SK-N-SH (cell line): ENCODE measurements at regions not wholly inside any gene's neighbourhood (a gene's known extent, or its start where the extent isn't known, plus 50 kb on each side); places are given as distances from the start of the nearest gene placed in this dataset.

Experiments used
- CTCF ChIA-PET: fragments of 300-600, 350-600 bp; formaldehyde crosslinking; extraction: SDS; loops from one replicate; lab custom pipeline; 2021; lab: Yijun Ruan, JAX
- POLR2A ChIA-PET: fragments of 350-600 bp; sonication (Branson Sonifier 250); formaldehyde crosslinking; extraction: SDS; loops from one replicate; lab custom pipeline; 2020; ENCODE audit warnings: antibody characterized with exemption, inconsistent platforms; lab: Yijun Ruan, JAX
- DNase-seq: peaks from one replicate; pipeline ENCODE4 v3.0.0; 2012
- H2AFZ ChIP-seq: fragments of 200-600 bp; sonication (generic); 2 replicates; pipeline ENCODE4 v1.8.1; 2016; ENCODE audit warnings: antibody characterized with exemption, mild to moderate bottlenecking, low read depth
- H3F3A ChIP-seq: fragments of 200-600 bp; sonication (generic); replicated peaks from 2 replicates; pipeline ENCODE3; 2016; ENCODE audit warnings: antibody characterized with exemption, mild to moderate bottlenecking; ENCODE audit not compliant: insufficient read depth
- H3K27ac ChIP-seq, 2 experiments: fragments of 200-500 bp in 1 of 2; fragments of 200-600 bp in 1 of 2; sonication (Bioruptor generic) in 1 of 2; sonication (generic), shearing (Covaris generic) in 1 of 2; 2 replicates each; pipeline versions ENCODE4 v1.5.1 to v1.6.1; 2014 to 2016; ENCODE audit warnings: low read depth in 2 of 2, inconsistent platforms in 1 of 2, low read length in 1 of 2, mild to moderate bottlenecking in 1 of 2, mixed read lengths in 1 of 2
- H3K27me3 ChIP-seq: fragments of 200-600 bp; sonication (generic), shearing (Covaris generic); 2 replicates; pipeline ENCODE4 v1.6.1; 2016; ENCODE audit warnings: mixed run types; ENCODE audit not compliant: insufficient read depth
- H3K36me3 ChIP-seq, 2 experiments: fragments of 200-500 bp in 1 of 2; fragments of 200-600 bp in 1 of 2; sonication (Bioruptor generic) in 1 of 2; sonication (generic) in 1 of 2; replicated peaks in 1 of 2; 2 replicates each; pipeline versions ENCODE3 to v1.5.1; 2014 to 2016; ENCODE audit warnings: low read length in 1 of 2, mild to moderate bottlenecking in 1 of 2; ENCODE audit not compliant: insufficient read depth in 2 of 2, control insufficient read depth in 1 of 2
- H3K4me1 ChIP-seq, 2 experiments: fragments of 200-500 bp in 1 of 2; fragments of 200-600 bp in 1 of 2; sonication (Bioruptor generic) in 1 of 2; sonication (generic), shearing (Covaris generic) in 1 of 2; 2 replicates each; pipeline versions ENCODE4 v1.5.1 to v1.6.1; 2014 to 2016; ENCODE audit warnings: low read depth in 1 of 2, low read length in 1 of 2, mixed run types in 1 of 2; ENCODE audit not compliant: insufficient read depth in 2 of 2, control insufficient read depth in 1 of 2
- H3K4me2 ChIP-seq: fragments of 200-600 bp; sonication (generic), shearing (Covaris generic); 2 replicates; pipeline ENCODE4 v1.6.1; 2017; ENCODE audit warnings: mixed run types
- H3K4me3 ChIP-seq, 2 experiments: fragments of 200-500 bp in 1 of 2; fragments of 200-600 bp in 1 of 2; sonication (Bioruptor generic) in 1 of 2; sonication (generic), shearing (Covaris generic) in 1 of 2; 2 replicates each; pipeline versions ENCODE4 v1.5.1 to v1.8.1; 2014 to 2016; ENCODE audit warnings: low read depth in 2 of 2, inconsistent platforms in 1 of 2, low read length in 1 of 2, mild to moderate bottlenecking in 1 of 2, mixed read lengths in 1 of 2, moderate library complexity in 1 of 2
- H3K79me2 ChIP-seq: fragments of 200-600 bp; sonication (generic); 2 replicates; pipeline ENCODE4 v1.8.1; 2017; ENCODE audit warnings: mild to moderate bottlenecking; ENCODE audit not compliant: insufficient read depth
- H3K9ac ChIP-seq: fragments of 200-600 bp; sonication (generic); 2 replicates; pipeline ENCODE4 v1.6.1; 2017; ENCODE audit warnings: mixed run types
- H3K9me2 ChIP-seq: fragments of 200-600 bp; sonication (generic); 2 replicates; pipeline ENCODE4 v1.6.1; 2017; ENCODE audit warnings: mixed run types
- H3K9me3 ChIP-seq: fragments of 200-600 bp; sonication (generic); 2 replicates; pipeline ENCODE4 v1.6.1; 2017; ENCODE audit warnings: mixed run types, mild to moderate bottlenecking, moderate library complexity
- H4K20me1 ChIP-seq: fragments of 200-600 bp; sonication (generic); 2 replicates; pipeline ENCODE4 v1.6.1; 2017; ENCODE audit warnings: mild to moderate bottlenecking, mixed run types; ENCODE audit not compliant: insufficient read depth
- CHD2 ChIP-seq: fragments of 150-350 bp; IDR thresholded peaks from 2 replicates; pipeline ENCODE4 v1.6.1; 2018; ENCODE audit warnings: low read length; ENCODE audit not compliant: partially characterized antibody
- CTCF ChIP-seq: fragments of 200-600 bp; sonication (generic); IDR thresholded peaks from 2 replicates; pipeline ENCODE4 v1.6.1; 2017; ENCODE audit warnings: antibody characterized with exemption, mild to moderate bottlenecking, moderate library complexity
- EZH2phosphoT487 ChIP-seq: fragments of 200-600 bp; sonication (generic); IDR thresholded peaks from 2 replicates; pipeline ENCODE4 v1.6.1; 2017; ENCODE audit warnings: low read depth, mixed run types, mild to moderate bottlenecking, antibody characterized with exemption, moderate library complexity, borderline replicate concordance
- FOXM1 ChIP-seq: IDR thresholded peaks from 2 replicates; pipeline ENCODE4 v1.4.0; 2012; ENCODE audit warnings: low read depth, mild to moderate bottlenecking
- GATA2 ChIP-seq: sonication (generic); formaldehyde crosslinking; IDR thresholded peaks from 2 replicates; pipeline ENCODE4 v1.5.0; 2020; ENCODE audit warnings: mild to moderate bottlenecking, missing genetic modification reagents
- JUND ChIP-seq: IDR thresholded peaks from 2 replicates; pipeline ENCODE4 v1.4.0; 2012
- MXI1 ChIP-seq: IDR thresholded peaks from 2 replicates; pipeline ENCODE4 v1.6.1; 2012; ENCODE audit warnings: mild to moderate bottlenecking, low read depth, low read length, improper control_type of control experiment
- NFIC ChIP-seq: IDR thresholded peaks from 2 replicates; pipeline ENCODE4 v1.4.0; 2012; ENCODE audit warnings: borderline replicate concordance
- NRF1 ChIP-seq: IDR thresholded peaks from 2 replicates; pipeline ENCODE4 v1.6.1; 2012; ENCODE audit warnings: low read depth, mild to moderate bottlenecking, low read length
- POLR2AphosphoS5 ChIP-seq: IDR thresholded peaks from 2 replicates; pipeline ENCODE4 v1.6.1; 2012; ENCODE audit warnings: low read depth, low read length
- RAD21 ChIP-seq: IDR thresholded peaks from 2 replicates; pipeline ENCODE4 v1.6.1; 2012; ENCODE audit warnings: mild to moderate bottlenecking, low read length
- SMC3 ChIP-seq: IDR thresholded peaks from 2 replicates; pipeline ENCODE4 v1.6.1; 2012; ENCODE audit warnings: low read depth, low read length, improper control_type of control experiment
- TAF1 ChIP-seq: IDR thresholded peaks from 2 replicates; pipeline ENCODE4 v1.6.1; 2012; ENCODE audit warnings: low read depth, mild to moderate bottlenecking, low read length, moderate library complexity, borderline replicate concordance
- TEAD4 ChIP-seq: IDR thresholded peaks from 2 replicates; pipeline ENCODE4 v1.4.0; 2012; ENCODE audit warnings: mild to moderate bottlenecking, borderline replicate concordance; ENCODE audit not compliant: insufficient read depth
- WGBS: methylation state at CpG from one replicate; pipeline ENCODE4 v1.1.6; 2017; ENCODE audit warnings: low lambda C conversion rate; 5-methylcytosine and 5-hydroxymethylcytosine counted together
- TF ChIP-seq, protein P1 (sequence below): IDR thresholded peaks from 2 replicates; pipeline ENCODE4 v1.6.1; 2012; ENCODE audit warnings: mild to moderate bottlenecking, low read depth, low read length, moderate library complexity
- TF ChIP-seq, protein P2 (sequence below): fragments of 150-350 bp; IDR thresholded peaks from 2 replicates; pipeline ENCODE4 v1.6.1; 2017; ENCODE audit warnings: antibody characterized with exemption, low read length, low read depth, borderline replicate concordance
- TF ChIP-seq, protein P3 (sequence below): IDR thresholded peaks from 2 replicates; pipeline ENCODE4 v1.4.0; 2012; ENCODE audit warnings: low read depth, borderline replicate concordance
- TF ChIP-seq, protein P4 (sequence below): IDR thresholded peaks from 2 replicates; pipeline ENCODE4; 2012

DNA sequence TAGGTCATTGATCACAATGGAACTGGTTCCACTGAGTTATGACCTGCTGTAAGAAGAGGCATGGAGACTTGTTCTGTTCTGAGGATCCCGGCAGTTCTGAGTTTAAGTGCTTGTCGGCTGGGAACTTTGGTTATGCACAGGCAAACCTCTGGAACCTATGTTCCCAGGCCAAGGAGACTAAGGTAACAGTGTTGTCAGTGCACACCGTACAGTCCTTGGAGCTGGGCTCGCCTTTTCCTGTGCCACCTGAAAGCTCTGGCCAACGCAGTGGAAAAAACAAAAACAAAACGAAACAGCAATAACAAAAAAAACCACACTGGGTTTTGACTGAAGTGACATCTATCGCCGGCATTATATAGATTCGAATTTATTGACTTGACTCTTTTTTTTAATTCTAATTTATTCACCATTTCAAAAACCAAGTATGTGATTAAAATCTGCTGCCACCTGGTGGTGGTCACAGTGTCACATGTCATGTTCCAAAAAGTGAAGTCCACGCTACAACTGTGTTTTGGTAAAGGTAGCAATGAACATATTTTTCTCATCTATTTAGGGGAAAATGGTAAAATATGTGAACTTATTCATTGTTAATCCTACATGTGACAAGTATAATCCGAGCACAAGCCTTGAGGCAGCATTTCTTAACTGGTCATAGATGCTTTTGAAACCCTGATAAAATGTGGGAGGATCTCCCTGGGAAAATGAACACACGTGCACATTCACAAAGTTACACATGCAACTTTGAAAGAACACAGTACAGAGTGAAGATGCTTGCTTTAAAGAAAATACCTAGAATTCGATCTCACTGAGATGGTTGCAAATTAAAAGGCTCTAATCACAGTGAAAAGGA lies 113.8 kb upstream of the PPP2R2D start:
- CTCF ChIA-PET = interaction anchor here (0.6 to 4.9 kb wide), 27 partner anchors 10 to 1598 kb away, joined by 3 to 46 read pairs (median 4); no protein-coding TSS in a partner anchor
- no peaks in the 10 kb centered on the region for H3K36me3 ChIP-seq
- TF ChIP-seq NRF1 (no peak), RAD21 (peak; percentile 76), CTCF (peak; percentile 65), GATA2 (CRISPR knock-in tag) (no peak), TAF1 (no peak), TEAD4 (no peak), EZH2phosphoT487 (no peak), POLR2AphosphoS5 (no peak), SMC3 (peak; percentile 68), NFIC (no peak), JUND (no peak), CHD2 (no peak), FOXM1 (no peak), MXI1 (no peak)
- TF ChIP-seq, protein P1, sequence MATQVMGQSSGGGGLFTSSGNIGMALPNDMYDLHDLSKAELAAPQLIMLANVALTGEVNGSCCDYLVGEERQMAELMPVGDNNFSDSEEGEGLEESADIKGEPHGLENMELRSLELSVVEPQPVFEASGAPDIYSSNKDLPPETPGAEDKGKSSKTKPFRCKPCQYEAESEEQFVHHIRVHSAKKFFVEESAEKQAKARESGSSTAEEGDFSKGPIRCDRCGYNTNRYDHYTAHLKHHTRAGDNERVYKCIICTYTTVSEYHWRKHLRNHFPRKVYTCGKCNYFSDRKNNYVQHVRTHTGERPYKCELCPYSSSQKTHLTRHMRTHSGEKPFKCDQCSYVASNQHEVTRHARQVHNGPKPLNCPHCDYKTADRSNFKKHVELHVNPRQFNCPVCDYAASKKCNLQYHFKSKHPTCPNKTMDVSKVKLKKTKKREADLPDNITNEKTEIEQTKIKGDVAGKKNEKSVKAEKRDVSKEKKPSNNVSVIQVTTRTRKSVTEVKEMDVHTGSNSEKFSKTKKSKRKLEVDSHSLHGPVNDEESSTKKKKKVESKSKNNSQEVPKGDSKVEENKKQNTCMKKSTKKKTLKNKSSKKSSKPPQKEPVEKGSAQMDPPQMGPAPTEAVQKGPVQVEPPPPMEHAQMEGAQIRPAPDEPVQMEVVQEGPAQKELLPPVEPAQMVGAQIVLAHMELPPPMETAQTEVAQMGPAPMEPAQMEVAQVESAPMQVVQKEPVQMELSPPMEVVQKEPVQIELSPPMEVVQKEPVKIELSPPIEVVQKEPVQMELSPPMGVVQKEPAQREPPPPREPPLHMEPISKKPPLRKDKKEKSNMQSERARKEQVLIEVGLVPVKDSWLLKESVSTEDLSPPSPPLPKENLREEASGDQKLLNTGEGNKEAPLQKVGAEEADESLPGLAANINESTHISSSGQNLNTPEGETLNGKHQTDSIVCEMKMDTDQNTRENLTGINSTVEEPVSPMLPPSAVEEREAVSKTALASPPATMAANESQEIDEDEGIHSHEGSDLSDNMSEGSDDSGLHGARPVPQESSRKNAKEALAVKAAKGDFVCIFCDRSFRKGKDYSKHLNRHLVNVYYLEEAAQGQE = no peak
- TF ChIP-seq, protein P2, sequence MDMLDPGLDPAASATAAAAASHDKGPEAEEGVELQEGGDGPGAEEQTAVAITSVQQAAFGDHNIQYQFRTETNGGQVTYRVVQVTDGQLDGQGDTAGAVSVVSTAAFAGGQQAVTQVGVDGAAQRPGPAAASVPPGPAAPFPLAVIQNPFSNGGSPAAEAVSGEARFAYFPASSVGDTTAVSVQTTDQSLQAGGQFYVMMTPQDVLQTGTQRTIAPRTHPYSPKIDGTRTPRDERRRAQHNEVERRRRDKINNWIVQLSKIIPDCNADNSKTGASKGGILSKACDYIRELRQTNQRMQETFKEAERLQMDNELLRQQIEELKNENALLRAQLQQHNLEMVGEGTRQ = no peak
- TF ChIP-seq, protein P3, sequence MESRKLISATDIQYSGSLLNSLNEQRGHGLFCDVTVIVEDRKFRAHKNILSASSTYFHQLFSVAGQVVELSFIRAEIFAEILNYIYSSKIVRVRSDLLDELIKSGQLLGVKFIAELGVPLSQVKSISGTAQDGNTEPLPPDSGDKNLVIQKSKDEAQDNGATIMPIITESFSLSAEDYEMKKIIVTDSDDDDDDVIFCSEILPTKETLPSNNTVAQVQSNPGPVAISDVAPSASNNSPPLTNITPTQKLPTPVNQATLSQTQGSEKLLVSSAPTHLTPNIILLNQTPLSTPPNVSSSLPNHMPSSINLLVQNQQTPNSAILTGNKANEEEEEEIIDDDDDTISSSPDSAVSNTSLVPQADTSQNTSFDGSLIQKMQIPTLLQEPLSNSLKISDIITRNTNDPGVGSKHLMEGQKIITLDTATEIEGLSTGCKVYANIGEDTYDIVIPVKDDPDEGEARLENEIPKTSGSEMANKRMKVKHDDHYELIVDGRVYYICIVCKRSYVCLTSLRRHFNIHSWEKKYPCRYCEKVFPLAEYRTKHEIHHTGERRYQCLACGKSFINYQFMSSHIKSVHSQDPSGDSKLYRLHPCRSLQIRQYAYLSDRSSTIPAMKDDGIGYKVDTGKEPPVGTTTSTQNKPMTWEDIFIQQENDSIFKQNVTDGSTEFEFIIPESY = no peak
- TF ChIP-seq, protein P4, sequence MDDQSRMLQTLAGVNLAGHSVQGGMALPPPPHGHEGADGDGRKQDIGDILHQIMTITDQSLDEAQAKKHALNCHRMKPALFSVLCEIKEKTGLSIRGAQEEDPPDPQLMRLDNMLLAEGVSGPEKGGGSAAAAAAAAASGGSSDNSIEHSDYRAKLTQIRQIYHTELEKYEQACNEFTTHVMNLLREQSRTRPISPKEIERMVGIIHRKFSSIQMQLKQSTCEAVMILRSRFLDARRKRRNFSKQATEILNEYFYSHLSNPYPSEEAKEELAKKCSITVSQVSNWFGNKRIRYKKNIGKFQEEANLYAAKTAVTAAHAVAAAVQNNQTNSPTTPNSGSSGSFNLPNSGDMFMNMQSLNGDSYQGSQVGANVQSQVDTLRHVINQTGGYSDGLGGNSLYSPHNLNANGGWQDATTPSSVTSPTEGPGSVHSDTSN = no peak
- TF ChIP-seq, all 33 proteins: peak for 3

More for the DNA sequence above, 113.8 kb upstream of the PPP2R2D start:
- peak; percentile 51 for DNase-seq
- no peaks in the 10 kb centered on the region for H3F3A ChIP-seq
- H3K79me2 ChIP-seq = no peaks in the 10 kb centered on the region
- no peaks in the 10 kb centered on the region for H4K20me1 ChIP-seq
- H3K9me3 ChIP-seq = no peaks in the 10 kb centered on the region
- H2AFZ ChIP-seq = no peak overlapping the region
- no peak overlapping the region for H3K4me2 ChIP-seq
- 25% methylated on average over 13 of the region's 13 CpGs for WGBS
- H3K9ac ChIP-seq = no peak overlapping the region
- no peak overlapping the region for H3K27ac ChIP-seq
- H3K4me1 ChIP-seq = no peaks in the 10 kb centered on the region
- H3K9me2 ChIP-seq = no peaks in the 10 kb centered on the region
- no peak overlapping the region for H3K4me3 ChIP-seq
- H3K27me3 ChIP-seq = no peaks in the 10 kb centered on the region
- POLR2A ChIA-PET = no interaction called here
